ENCODE measurements at regions not wholly inside any gene's neighbourhood (a gene's known extent, or its start where the extent isn't known, plus 50 kb on each side); places are given as distances from the start of the nearest gene placed in this dataset.
"Not testable (repeated sequence)": the region's sequence is repeated elsewhere in the genome, so short reads cannot be mapped to it uniquely, and the experiment has no call there.

DNA sequence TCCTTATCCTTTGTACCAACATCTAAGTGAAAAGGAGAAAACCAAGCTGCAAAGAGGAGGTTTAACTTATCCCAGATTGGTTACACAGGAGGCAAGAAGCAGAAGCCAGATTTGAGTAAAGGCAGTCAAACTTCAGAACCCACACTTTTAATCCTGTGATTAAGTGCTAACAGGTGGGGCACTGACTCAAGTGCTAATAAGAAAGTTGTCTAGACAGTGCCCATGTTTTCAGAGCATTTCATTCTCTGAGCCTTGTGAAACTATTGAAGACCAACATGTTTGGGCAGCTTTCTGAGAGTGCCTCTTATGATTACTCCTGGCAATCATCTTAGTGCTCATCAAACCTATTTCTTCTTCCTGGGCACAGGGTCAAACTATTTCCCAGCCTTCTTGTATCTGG is 380.8 kb downstream of the KCNRG start:
- Mint-ChIP-seq H3K4me3 (ENCODE audit: unreplicated experiment) (no peak overlapping the region), H3K9me3 (ENCODE audit: unreplicated experiment) (no peaks in the 10 kb centered on the region), H3K27ac (ENCODE audit: low read depth, unreplicated experiment) (no peak overlapping the region), H3K36me3 (ENCODE audit: insufficient read depth, unreplicated experiment) (no peaks in the 10 kb centered on the region), H3K27me3 (ENCODE audit: insufficient read depth, unreplicated experiment) (no peaks in the 10 kb centered on the region), H3K4me1 (ENCODE audit: insufficient read depth, unreplicated experiment) (peaks cover 18% of the 10 kb centered on the region)
- no TSS peak for BruUV-seq (replicated peaks)
- CTCF ChIA-PET = no interaction called here
- no peak for TF ChIP-seq CTCF (IDR thresholded peaks at IDR 0.05; ENCODE audit: unreplicated experiment)
- intact Hi-C loops (cut with micrococcal nuclease) = no loop called here
- POLR2A ChIA-PET = interaction anchor here (0.6 to 1.8 kb wide), 7 partner anchors 126 to 1275 kb away, joined by 3 to 8 read pairs (median 3); no protein-coding TSS in a partner anchor
- DNase-seq (ENCODE audit: unreplicated experiment) = peak; percentile 29

DNA sequence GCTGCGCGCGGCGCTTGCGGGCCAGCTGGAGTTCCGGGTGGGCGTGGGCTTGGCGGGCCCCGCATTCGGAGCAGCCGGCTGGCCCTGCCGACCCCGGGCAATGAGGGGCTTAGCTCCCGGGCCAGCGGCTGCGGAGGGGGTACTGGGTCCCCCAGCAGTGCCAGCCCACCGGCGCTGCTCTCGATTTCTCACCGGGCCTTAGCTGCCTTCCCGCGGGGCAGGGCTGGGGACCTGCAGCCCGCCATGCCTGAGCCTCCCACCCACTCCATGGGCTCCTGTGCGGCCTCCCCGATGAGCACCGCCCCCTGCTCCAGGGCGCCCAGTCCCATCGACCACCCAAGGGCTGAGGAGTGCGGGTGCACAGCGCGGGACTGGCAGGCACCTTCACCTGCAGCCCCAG is 381.4 kb downstream of the KCNRG start:
- H3K27ac Mint-ChIP-seq (ENCODE audit: low read depth, unreplicated experiment); CTCF ChIA-PET; H3K4me3 Mint-ChIP-seq (ENCODE audit: unreplicated experiment); H3K36me3 Mint-ChIP-seq (ENCODE audit: insufficient read depth, unreplicated experiment); intact Hi-C loops (cut with micrococcal nuclease); DNase-seq (ENCODE audit: unreplicated experiment); H3K9me3 Mint-ChIP-seq (ENCODE audit: unreplicated experiment); BruUV-seq (replicated peaks); H3K27me3 Mint-ChIP-seq (ENCODE audit: insufficient read depth, unreplicated experiment): not testable (repeated sequence)
- POLR2A ChIA-PET = interaction anchor here (0.6 to 1.8 kb wide), 5 partner anchors 14 to 1276 kb away, joined by 3 to 8 read pairs (median 3); no protein-coding TSS in a partner anchor
- peaks cover 24% of the 10 kb centered on the region for H3K4me1 Mint-ChIP-seq (ENCODE audit: insufficient read depth, unreplicated experiment)

GRCh38 chr13:50400035-50400726 is 384.9 kb downstream of the KCNRG start:
- CTCF ChIA-PET = interaction anchor here (0.6 kb wide), 1 partner anchor 269 kb away, joined by 3 read pairs; no protein-coding TSS in a partner anchor
- H3K4me3 Mint-ChIP-seq (ENCODE audit: unreplicated experiment) = no peak overlapping the region
- peaks cover 30% of the 10 kb centered on the region for H3K4me1 Mint-ChIP-seq (ENCODE audit: insufficient read depth, unreplicated experiment)
- no peaks in the 10 kb centered on the region for H3K36me3 Mint-ChIP-seq (ENCODE audit: insufficient read depth, unreplicated experiment)
- intact Hi-C loops (cut with micrococcal nuclease) = no loop called here
- peak; percentile 51 for DNase-seq (ENCODE audit: unreplicated experiment)
- no peak for TF ChIP-seq CTCF (IDR thresholded peaks at IDR 0.05; ENCODE audit: unreplicated experiment)
- H3K27me3 Mint-ChIP-seq (ENCODE audit: insufficient read depth, unreplicated experiment) = no peaks in the 10 kb centered on the region
- no peak overlapping the region for H3K27ac Mint-ChIP-seq (ENCODE audit: low read depth, unreplicated experiment)
- POLR2A ChIA-PET = interaction anchor here (1.9 to 3.9 kb wide), 2 partner anchors 13 to 128 kb away, joined by 4 to 29 read pairs; no protein-coding TSS in a partner anchor
- BruUV-seq (replicated peaks) = no TSS peak
- H3K9me3 Mint-ChIP-seq (ENCODE audit: unreplicated experiment) = no peaks in the 10 kb centered on the region

GRCh38 chr13:50401049-50401505 is 385.8 kb downstream of the KCNRG start:
- TF ChIP-seq CTCF (IDR thresholded peaks at IDR 0.05; ENCODE audit: unreplicated experiment) = no peak
- BruUV-seq (replicated peaks) = no TSS peak
- Mint-ChIP-seq H3K4me3 (ENCODE audit: unreplicated experiment) (no peak overlapping the region), H3K27me3 (ENCODE audit: insufficient read depth, unreplicated experiment) (no peaks in the 10 kb centered on the region), H3K27ac (ENCODE audit: low read depth, unreplicated experiment) (peak overlapping the region; percentile 15), H3K4me1 (ENCODE audit: insufficient read depth, unreplicated experiment) (peaks cover 30% of the 10 kb centered on the region), H3K36me3 (ENCODE audit: insufficient read depth, unreplicated experiment) (no peaks in the 10 kb centered on the region), H3K9me3 (ENCODE audit: unreplicated experiment) (no peaks in the 10 kb centered on the region)
- CTCF ChIA-PET = interaction anchor here (0.6 to 0.9 kb wide), 3 partner anchors 11 to 485 kb away, joined by 3 to 4 read pairs (median 3); no protein-coding TSS in a partner anchor
- POLR2A ChIA-PET = interaction anchor here (0.8 to 3.9 kb wide), 11 partner anchors 10 to 400 kb away, joined by 3 to 29 read pairs (median 3); no protein-coding TSS in a partner anchor
- DNase-seq (ENCODE audit: unreplicated experiment) = peak; percentile 75
- intact Hi-C loops (cut with micrococcal nuclease) = no loop called here
